GM19372 (cell line): ENCODE measurements at regions not wholly inside any gene's neighbourhood (a gene's known extent, or its start where the extent isn't known, plus 50 kb on each side); places are given as distances from the start of the nearest gene placed in this dataset.
A peak's percentile ranks its signal among the peaks of the same experiment; 100 is the strongest.

Experiments used
- ATAC-seq: cut with Tn5 transposase; IDR thresholded peaks from one replicate; pipeline ENCODE4 v1.9.1; 2021; ENCODE audit warnings: mild to moderate bottlenecking, low read depth, moderate library complexity; ENCODE audit not compliant: unreplicated experiment

DNA sequence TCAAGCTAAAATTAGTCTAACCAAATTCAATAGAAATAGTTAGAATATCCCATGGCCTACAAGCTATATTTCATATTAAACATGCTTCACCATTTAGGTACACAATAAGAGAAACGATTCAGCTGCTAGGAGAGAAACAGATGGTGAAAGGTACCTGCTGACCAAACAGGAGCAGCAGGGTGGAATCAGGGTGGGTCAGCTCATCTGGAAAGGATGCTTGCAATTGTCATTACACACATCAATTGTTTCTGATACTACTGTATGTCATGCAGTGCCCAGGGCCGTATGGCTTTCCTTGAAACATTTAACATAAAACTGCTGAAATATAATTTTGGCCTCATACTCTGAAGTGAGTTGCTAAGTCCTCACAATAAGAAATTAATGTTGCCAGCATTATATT is 776.0 kb downstream of the DACH1 start:
- ATAC-seq: no peak

DNA sequence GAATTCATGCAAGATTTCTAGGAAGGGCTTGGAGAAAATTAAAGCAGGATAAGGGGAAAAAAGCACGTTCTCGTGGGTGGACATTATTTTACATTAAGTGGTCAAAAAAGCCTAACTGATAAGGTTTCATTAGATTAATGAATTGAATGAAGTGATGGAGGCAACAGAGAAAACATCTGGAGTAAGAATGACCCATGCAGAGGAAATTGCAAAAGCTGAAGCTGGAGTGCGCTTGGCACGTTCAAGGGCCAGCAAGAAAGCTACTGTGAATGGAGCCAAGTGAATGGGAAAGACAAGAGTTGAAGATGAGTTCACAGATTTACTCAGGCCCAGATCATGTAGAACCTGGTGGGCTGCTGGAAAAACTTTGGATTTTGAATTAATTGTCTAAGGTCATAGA is 777.9 kb downstream of the DACH1 start:
- no peak for ATAC-seq

DNA sequence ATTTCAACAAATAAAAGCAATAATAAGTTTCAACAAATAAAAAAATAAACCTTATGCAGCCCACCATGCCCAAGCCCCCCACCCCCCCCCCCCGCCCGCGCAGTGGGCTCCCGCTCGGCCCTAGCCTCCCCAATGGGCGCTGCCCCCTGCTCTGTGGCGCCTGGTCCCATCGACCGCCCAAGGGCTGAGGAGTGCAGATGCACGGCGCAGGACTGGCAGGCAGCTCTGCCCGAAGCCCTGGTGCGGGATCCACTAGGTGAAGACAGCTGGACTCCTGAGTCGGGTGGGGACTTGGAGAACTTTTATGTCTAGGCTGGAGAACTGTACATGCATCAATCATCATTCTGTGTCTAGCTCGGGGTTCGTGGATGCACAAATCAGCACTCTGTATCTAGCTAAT is 779.6 kb downstream of the DACH1 start:
- ATAC-seq: no peak

DNA sequence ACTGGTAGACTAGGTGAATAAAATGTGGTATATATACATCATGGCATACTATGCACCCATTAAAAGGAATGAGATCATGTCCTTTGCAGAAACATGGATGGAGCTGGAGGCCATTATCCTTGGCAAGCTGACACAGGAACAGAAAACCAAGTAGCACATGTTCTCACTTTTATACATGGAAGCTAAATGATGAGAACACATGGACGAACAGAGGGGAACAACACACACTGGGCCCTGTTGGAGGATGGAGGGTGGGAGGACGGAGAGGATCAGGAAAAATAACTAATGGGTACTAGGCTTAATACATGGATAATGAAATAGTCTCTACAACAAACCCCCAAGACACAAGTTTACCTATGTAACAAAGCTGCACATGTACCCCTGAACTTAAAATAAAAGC is 780.0 kb downstream of the DACH1 start:
- ATAC-seq: no peak

DNA sequence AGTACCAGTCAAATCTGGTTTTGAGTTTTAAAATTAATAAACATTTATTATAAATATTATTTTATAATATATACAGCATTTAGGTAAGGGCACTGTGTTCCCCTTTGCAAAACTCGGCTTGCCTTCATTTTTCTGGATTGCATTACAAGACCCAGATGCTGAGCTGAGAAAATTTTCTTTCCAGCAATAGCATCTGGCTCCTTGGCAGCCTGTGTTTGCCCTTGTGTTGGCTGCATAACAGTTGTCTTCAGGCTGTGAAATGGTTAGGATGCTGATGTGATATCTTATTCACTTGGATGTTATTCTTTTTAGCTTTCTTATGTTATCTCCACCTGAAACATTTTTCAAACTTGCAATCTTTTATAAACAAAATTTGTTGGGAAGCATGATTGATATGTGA is 784.4 kb downstream of the DACH1 start:
- ATAC-seq: no peak

DNA sequence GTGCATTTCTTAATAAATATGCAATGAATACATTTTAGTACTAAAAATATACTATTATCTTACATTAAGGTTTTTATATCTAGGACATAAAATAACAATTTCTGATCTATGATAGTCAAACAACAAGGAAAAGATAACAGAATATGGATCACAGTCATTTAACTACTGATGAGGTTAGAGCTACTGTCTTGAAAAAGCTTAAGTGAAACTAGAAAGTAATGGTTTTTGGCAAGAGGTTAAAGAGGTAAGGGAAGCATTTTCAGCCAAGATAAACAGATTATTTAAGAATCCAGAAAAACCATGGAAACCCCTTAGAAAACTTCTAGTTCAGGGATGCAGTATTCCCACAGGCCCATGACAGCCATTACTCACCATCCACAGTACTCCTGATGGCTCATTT is 787.4 kb downstream of the DACH1 start:
- ATAC-seq: no peak

DNA sequence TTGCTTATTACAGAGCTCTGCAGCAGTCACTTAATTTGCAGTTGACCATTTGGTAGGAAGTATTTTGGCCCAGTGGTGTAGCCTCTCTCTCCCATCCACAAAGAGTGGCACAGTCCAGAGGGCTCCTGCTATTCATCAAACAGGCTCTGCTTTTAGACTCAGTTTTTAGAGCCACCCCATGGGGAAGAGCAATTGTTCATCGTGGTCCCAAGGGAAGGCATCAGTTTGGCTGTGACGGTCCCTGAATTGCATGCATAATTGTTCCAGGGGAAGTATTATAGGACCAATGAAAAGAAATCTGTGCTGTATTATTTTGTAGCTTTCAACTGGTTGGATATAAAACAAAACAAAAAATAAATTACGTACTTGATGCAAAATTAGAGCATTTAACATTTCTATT is 799.0 kb downstream of the DACH1 start:
- no peak for ATAC-seq

DNA sequence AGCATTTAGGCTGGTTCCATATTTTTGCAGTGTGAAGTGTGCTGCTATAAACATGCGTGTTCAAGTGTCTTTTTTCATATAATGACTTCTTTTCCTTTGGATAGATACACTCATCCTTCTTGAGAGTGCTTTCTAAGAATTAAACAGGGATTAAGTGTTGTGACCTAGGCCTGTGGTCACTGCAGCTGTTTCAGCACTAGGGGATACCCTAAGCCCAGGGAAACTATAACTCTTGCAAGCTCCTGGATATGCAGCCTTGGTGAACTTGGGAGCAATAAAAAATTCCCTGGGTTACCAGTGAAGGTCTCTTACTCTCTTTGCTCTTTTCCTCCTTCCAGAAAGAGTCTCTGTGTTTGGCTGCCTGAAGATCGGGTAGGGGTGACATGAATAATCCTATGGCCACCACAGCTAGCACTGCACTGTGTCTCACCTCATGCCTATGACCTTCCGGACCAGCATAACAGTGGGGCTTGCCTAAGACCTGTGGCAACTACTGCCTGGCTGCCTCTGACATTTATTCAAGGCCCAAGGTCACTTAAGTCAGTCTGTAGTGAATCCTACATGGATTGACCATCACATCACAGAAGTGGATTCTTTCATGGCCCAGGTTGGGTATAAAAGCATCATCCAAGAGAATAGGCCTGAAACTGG is 799.7 kb downstream of the DACH1 start:
- no peak for ATAC-seq

DNA sequence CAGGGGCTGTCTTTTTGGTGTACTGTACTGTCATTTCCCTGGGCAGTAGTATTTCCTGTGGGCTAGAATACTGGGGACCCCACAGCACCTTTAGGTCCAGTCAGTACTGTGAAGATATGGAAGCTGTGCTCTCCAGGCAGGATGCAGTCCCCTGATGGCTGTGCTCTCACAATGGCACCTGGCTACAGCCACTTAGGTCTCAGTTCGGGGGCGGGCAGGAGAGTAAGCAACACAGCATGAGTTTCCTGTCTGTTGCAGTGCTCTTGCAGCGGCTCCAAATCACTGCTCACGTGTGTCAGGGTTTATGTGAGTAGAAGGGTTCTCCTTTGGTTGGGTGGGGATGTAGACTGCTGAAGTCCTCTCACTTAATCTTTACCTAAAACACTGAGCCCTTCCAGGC is 810.4 kb downstream of the DACH1 start:
- no peak for ATAC-seq

DNA sequence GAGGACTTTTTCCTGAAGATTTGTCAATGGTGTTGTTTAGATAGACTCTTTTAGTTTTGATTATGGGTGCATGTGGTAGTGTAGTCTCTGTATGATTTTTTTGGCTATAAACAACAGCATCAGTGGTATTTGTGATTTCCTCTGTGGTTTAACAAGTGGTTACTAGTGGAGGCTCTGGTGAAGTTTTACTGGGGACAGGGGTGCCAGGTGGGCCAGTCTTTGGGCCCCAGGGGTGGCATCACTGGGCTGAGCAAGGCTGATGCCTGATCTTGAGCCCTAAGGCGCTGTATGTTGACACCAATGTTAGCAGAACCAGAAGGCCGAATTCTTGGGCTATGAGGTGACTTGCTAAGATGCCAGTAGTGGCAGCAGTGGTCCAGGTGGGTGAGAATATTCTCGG is 811.4 kb downstream of the DACH1 start:
- no peak for ATAC-seq

DNA sequence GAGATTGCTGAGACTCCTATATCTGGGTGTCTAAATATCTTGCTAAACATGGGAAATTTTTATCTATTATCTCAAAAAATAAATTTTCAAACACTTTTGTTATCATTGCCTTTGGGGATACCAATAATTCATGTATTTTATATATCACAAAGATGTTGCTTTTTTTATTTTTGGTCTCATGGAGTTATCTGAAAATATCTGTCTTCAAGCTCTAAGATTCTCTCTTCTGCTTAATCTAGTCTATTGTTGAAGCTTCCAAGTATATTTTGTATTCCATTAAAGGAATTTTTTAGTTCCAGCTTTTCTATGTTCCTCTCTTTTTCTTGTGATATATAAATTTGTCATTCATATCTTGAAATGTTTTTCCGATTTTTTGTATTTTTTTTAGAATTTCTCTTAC is 812.0 kb downstream of the DACH1 start:
- no peak for ATAC-seq

DNA sequence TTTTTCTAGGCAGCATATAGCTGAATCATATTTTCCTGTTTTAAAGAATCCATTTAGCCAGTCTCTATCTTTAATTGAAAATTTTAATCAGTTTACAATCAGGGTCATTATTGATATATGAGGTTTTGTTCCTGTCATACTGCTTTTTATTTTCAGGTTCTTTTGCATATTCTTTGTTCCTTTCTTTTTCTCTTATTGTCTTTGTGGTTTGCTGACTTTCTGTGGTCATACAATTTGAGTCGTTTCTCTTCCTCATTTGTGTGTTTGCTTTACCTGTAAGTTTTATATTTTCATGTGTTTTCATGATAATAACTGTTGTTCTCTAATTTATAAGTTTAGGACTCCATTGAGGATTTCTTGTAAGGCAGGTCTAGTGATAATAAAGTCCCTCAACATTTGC is 812.6 kb downstream of the DACH1 start:
- ATAC-seq: peak; percentile 55

DNA sequence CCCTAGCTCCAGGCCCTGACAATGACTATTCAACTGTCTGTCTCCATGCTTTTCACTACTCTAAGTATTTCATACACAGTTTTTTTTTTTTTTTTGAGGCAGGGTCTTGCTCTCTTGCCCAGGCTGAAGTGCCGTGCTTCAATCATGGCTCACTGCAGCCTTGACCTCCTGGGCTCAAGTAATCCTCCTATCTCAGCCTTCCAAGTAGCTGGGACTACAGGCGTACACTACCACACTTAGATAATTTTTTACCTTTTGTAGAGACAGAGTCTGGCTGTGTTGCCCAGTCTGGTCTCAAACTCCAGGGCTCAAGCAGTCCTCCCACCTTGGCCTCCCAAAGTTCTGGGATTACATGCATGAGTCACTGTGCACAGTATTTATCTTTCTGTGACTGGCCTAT is 815.4 kb downstream of the DACH1 start:
- no peak for ATAC-seq

DNA sequence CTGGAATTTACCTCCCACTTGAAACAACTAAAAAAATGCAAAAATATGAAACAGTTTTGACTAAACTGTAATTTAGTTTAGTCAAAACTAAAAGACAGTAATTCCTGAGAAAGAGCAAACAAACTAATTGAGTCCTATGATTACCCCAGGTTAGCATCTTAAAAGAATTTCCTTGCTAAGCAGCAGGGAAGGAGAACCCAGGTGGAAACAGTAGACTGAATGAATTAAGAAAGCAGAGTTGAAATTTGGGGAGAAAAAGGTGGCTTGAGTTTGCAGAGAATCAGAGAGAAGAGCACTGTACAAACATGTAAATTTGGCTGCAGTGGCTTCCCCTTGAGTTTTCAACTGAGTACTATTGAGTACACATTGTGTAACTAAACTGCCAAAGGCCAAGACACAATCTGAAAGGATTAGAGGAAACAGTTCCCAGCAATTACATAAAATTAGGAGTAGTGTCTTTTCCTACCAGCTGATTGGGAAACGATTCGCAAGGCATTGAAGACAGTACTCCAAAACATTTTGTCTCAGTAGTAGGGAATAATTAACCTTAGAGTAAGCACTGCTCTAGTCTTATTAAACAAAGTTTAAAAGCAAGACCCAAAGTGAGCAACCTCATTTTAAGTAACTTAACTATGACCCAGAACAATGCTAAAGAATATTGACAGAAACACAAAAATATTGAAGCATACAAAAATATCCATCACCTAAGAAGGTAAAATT is 820.5 kb downstream of the DACH1 start:
- ATAC-seq: no peak

DNA sequence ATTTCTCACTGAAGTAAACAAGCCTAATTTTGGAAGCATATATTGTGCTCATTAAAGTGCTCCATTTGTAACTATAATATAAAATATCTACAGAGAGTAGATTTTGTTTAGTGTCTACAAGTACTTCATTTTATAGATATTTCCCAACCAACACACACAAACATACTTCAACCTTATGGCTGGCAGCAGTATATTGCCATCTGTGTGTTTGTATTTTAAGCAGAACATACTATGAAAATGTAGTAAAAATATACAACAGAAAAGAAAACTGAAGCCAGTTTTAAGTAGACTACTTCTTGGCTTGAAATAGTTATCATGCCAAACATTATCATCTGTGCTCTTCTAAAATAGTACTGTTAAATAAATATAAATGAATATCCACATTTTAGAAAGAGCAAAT is 821.9 kb downstream of the DACH1 start:
- no peak for ATAC-seq

DNA sequence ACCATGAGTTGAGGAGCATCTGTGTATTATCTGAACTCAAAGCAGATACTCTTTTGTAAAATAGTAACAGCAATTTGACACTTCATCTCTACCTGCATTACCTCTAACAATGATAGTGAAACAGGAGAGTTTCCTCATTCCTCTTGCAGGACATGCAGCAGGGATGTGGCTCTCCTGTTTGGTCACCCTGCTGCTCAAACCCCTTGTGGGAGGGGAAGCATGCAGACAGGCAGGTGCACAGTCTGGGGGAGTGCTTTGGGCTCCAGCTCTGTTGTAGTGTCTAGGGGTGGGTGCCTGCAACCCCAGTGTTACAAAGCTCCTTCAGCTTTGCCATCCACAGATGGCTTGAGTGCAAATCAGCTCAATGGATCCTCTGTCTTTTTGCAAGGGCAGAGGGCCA is 827.6 kb downstream of the DACH1 start:
- ATAC-seq: no peak

DNA sequence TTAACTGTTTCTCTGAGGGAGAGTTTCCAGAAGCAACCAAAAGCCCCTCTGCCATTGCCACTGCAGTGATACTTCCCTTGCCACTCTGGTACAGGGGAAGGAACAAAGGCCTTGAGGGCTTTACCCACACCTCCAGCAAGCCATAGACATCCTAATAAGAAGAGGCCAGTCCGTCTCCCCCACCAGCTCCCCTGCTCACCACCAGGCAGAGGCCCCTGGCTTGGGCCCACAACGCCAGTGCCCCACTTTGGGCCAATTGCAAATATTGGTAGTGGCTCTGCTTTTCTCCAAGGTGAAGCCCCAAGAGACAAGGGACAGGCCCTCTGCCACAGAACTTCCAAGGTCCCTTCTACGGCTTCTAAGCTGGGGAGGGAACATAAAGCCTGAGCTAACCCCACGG is 833.0 kb downstream of the DACH1 start:
- ATAC-seq: no peak

DNA sequence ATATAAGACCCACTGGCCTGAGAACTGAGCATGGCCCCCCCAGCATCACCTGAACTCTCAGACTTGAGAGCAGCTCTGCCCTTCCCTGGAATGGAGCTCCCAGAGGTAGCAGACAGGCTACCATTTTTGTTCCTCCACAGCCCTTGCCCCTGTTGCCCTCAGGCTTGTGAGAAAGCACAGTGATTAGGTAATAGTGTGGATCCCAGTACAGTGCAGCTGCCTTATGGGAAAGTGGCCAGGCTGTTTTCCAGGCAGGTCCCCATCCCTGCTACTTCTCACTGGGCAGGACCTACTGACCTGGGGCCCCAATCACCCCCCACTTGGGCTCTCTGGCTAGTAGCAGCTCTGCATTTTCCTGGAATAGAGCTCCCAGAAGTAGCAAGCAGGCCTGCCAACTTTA is 834.0 kb downstream of the DACH1 start:
- ATAC-seq: no peak

DNA sequence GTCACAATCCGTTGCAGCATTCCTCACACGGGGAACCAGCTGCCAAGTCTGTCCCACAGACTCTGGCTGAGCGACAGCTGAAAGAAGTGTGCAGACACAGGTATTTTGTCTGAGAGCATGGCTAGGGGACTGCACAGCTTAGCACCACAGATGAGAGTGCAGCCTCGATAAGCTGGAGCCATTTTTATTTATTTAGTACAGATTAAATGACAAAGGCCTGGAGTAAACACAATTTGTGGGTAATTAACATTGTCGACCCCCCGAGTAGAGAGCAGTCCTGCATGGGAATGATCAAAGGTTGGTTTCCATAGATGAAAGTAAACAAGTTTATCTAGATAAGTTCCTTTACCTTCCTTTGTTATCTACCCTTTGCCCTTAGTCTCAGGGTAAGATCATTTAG is 836.2 kb downstream of the DACH1 start:
- ATAC-seq: no peak

DNA sequence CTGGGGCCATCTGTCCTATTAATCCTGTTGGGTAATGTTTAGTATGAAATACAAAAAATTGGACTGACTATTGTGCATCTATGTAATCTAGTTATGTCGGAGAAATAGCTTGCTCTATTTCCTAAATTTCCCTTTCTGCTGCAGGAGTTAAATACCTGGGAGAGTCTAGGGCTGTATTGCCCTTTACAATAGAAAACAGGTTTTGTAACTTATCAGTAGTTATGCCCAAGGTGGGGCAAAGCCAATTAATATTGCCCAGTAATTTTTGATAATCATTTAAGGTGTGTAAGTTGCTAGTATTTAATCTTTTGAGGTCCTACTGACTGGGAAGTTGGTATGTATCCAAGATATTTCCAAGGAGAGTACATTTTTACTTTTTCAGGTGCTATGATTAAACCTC is 838.1 kb downstream of the DACH1 start:
- ATAC-seq: no peak

DNA sequence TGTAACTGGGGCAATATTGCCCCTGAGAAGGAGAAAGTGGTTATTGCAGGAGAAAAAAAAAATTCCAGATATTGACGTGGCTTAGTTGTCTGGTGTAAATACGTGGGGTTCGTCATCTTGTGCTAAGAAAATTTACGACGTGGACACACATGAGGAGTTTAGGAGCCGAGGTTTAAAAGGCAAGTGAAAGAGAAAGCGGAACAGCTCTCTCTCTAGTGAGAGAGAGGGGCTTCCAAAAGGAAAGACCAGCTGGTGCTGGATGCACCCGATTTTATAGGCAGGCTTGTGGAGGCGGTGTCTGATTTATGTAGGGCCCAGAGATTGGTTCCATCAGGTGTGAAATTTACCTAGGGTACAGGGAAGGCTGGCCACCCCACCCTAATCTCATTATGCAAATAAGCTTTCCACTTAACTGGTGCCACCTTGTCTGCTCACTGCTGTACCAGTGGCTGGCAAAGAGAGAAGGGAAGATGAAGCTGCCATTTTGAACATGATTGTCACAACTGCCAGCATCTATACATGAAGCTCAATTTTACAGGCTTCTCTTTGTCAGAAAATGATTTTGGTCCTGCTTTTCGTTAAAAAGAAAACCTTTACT is 845.1 kb downstream of the DACH1 start:
- no peak for ATAC-seq

DNA sequence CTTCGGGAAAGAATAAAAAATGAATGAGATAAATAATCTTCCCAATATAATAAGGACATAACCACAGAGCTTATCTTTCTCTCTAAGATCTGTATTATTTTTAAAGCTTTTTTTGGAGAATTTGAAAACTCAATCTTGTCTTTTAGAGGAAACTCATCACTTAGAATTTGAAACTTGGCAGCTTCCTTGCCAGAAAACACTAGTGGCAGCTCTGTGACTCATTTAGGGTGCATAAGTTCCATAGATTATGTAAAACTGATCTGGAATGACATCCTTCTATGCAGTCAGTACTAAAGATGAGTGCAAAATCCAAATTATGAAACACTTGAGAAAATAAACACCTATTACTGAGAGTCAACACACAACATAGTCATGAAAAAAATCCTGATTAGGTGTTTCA is 848.0 kb downstream of the DACH1 start:
- no peak for ATAC-seq
